Naive thymus-derived CD4-positive, alpha-beta T cell (primary cell): ENCODE measurements at regions not wholly inside any gene's neighbourhood (a gene's known extent, or its start where the extent isn't known, plus 50 kb on each side); places are given as distances from the start of the nearest gene placed in this dataset.

ENCODE experiments used
- ATAC-seq: fragments of 150-1000 bp; cut with Tn5 transposase; 2 replicates; pipeline ENCODE4 v1.10.0; 2021; ENCODE audit warnings: mild to moderate bottlenecking, moderate library complexity
- CTCF ChIA-PET: fragments of 350-600 bp; sonication (Branson Sonifier 250); formaldehyde crosslinking; loops from one replicate; lab custom pipeline; 2021; ENCODE audit warnings: antibody characterized with exemption; lab: Charles Lee
- POLR2A ChIA-PET: fragments of 350-600 bp; sonication (Branson Sonifier 250); formaldehyde crosslinking; loops from one replicate; lab custom pipeline; 2021; ENCODE audit warnings: antibody characterized with exemption, inconsistent platforms; lab: Charles Lee
- DNase-seq, 9 donors: peaks; one replicate each; pipeline versions ENCODE4 v3.0.0 to v3.0.0-alpha.2; 2020 to 2022; ENCODE audit warnings: mixed read lengths in 1 of 9
- H3K27ac ChIP-seq: one replicate; pipeline ENCODE4 v1.7.0; 2013; ENCODE audit warnings: mild to moderate bottlenecking, low read depth, low read length, moderate library complexity
- H3K27me3 ChIP-seq, 2 donors: one replicate each; pipeline ENCODE4 v1.7.0; 2013; ENCODE audit warnings: low read length in 2 of 2, mild to moderate bottlenecking in 2 of 2, moderate library complexity in 2 of 2; ENCODE audit not compliant: control insufficient read depth in 2 of 2, insufficient read depth in 2 of 2
- H3K36me3 ChIP-seq, 3 experiments: 1 replicate in 2 of 3; 2 replicates in 1 of 3; pipeline ENCODE4 v1.7.0; 2013; ENCODE audit warnings: low read length in 3 of 3, mild to moderate bottlenecking in 3 of 3, moderate library complexity in 1 of 3; ENCODE audit not compliant: insufficient read depth in 3 of 3, control insufficient read depth in 2 of 3
- H3K4me1 ChIP-seq, 2 donors: one replicate each; pipeline ENCODE4 v1.7.0; 2013; ENCODE audit warnings: low read length in 2 of 2, mild to moderate bottlenecking in 2 of 2, moderate library complexity in 1 of 2; ENCODE audit not compliant: control insufficient read depth in 2 of 2, insufficient read depth in 2 of 2
- H3K4me3 ChIP-seq: 2 replicates; pipeline ENCODE4 v1.7.0; 2013; ENCODE audit warnings: mild to moderate bottlenecking, low read length
- H3K9me3 ChIP-seq, 3 experiments: 1 replicate in 2 of 3; 2 replicates in 1 of 3; pipeline ENCODE4 v1.7.0; 2013; ENCODE audit warnings: low read length in 3 of 3; ENCODE audit not compliant: control insufficient read depth in 2 of 3
- H3K27ac Mint-ChIP-seq, 9 donors: one replicate each; pipeline ENCODE4 v1.8.0; 2020 to 2022; ENCODE audit warnings: mixed read lengths in 9 of 9, mild to moderate bottlenecking in 8 of 9, moderate library complexity in 5 of 9, inconsistent platforms in 2 of 9
- H3K27me3 Mint-ChIP-seq, 5 donors: one replicate each; pipeline ENCODE4 v1.8.0; 2021 to 2022; ENCODE audit warnings: mixed read lengths in 5 of 5, mild to moderate bottlenecking in 1 of 5
- H3K36me3 Mint-ChIP-seq, 5 donors: one replicate each; pipeline ENCODE4 v1.8.0; 2020 to 2022; ENCODE audit warnings: mixed read lengths in 5 of 5, mild to moderate bottlenecking in 3 of 5, inconsistent platforms in 1 of 5
- H3K4me1 Mint-ChIP-seq, 7 donors: one replicate each; pipeline ENCODE4 v1.8.0; 2020 to 2022; ENCODE audit warnings: mixed read lengths in 7 of 7, mild to moderate bottlenecking in 3 of 7, inconsistent platforms in 1 of 7
- H3K4me3 Mint-ChIP-seq, 10 donors: one replicate each; pipeline ENCODE4 v1.8.0; 2020 to 2022; ENCODE audit warnings: mild to moderate bottlenecking in 10 of 10, mixed read lengths in 10 of 10, moderate library complexity in 6 of 10, inconsistent platforms in 2 of 10
- H3K9me3 Mint-ChIP-seq, 11 donors: one replicate each; pipeline ENCODE4 v1.8.0; 2020 to 2022; ENCODE audit warnings: mixed read lengths in 11 of 11, mild to moderate bottlenecking in 4 of 11, inconsistent platforms in 1 of 11, moderate library complexity in 1 of 11
- intact Hi-C, 2 donors: fragments of 100-400 bp; cut with micrococcal nuclease; formaldehyde crosslinking; loops; one replicate each; pipeline ENCODE4 v1.15.1; 2023

GRCh38 chr2:4515871-4516761 is 812.7 kb downstream of the DCDC2C start:
- Histone ChIP-seq H3K9me3 (no peaks in the 10 kb centered on the region), H3K27me3 (no peaks in the 10 kb centered on the region), H3K4me3 (no peak overlapping the region), H3K4me1 (no peaks in the 10 kb centered on the region), H3K27ac (no peak overlapping the region), H3K36me3 (no peaks in the 10 kb centered on the region)
- Mint-ChIP-seq H3K4me3 (no peak overlapping the region), H3K4me1 (no peaks in the 10 kb centered on the region), H3K9me3 (peaks cover 0 to 19% (median 9%) of the 10 kb centered on the region in 11 donors), H3K27ac (no peak overlapping the region), H3K36me3 (peaks cover 0 to 3% (median 0%) of the 10 kb centered on the region in 5 donors), H3K27me3 (no peaks in the 10 kb centered on the region)
- CTCF ChIA-PET: no interaction called here
- POLR2A ChIA-PET: no interaction called here
- no peak for ATAC-seq
- intact Hi-C loops: no loop called here
- DNase-seq: no peak

DNA sequence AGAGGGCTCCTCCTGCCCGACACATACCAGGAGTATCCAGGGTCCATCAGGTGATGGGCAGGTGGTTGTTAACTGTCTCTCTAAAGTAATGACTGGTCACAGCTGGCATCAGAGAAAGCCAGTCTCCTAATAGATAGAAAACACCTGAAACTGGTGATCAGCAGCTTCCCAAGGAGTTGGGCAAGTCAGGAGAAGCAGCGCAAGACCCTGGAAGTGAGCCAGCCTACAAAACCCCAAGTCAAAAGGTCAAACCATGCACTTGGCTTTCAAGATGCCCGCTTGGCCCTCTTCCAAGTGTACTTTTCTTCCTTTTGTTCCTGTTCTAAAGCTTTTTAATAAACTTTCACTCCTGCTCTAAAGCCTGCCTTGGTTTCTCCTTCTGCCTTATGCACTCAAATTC is 815.2 kb downstream of the DCDC2C start:
- Histone ChIP-seq H3K27me3 (no peaks in the 10 kb centered on the region), H3K4me1 (no peaks in the 10 kb centered on the region), H3K36me3 (no peaks in the 10 kb centered on the region), H3K4me3 (no peak overlapping the region), H3K27ac (no peak overlapping the region), H3K9me3 (no peaks in the 10 kb centered on the region)
- Mint-ChIP-seq H3K27me3 (no peaks in the 10 kb centered on the region), H3K9me3 (peaks cover 0 to 11% (median 6%) of the 10 kb centered on the region in 11 donors), H3K27ac (no peak overlapping the region), H3K4me1 (no peaks in the 10 kb centered on the region), H3K36me3 (no peaks in the 10 kb centered on the region), H3K4me3 (no peak overlapping the region)
- no peak for ATAC-seq
- DNase-seq: no peak
- intact Hi-C loops: no loop called here
- CTCF ChIA-PET: no interaction called here
- POLR2A ChIA-PET: no interaction called here

DNA sequence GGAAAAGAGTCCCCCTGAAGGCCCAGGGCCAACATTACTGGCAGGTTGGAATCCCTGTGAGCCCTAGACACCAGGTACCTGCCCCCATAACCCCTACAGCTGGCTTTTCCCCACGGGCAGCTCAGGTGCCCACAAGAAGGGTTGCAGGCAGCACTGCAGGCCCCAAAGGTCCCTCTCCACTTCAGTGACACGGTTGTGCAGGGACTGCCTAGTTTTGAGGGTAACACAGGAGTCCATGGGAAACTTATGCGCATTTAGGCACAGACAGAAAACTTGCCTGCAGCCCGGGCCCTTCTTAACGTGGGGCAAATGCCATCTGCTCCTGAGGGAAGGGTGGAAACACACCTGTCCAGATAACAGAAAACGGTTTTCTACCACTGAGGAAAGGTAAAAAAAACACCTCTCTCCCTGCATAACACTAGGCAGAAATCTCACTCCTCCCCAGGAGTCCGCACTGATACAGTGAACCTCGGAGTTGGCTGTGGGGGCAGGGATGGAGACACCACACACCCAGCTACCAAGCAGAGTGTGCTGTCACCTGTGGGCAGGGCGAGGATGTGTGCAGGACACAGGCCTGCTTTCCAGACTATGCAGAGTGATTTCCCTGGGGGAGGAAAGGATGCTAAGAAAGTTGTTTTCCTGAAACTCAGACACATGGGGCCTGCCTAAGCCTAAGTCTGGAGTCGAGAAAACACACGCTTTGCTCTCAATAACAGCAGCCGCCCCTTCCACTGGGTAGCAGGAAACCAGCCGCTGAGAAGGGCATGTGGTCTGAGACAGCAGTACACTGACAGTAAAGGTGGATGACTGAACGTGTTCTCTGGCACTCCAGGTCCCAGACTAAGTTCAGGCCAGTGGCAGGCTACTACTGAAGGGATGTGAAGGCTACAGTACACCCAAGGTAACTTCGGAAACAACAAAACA is 819.4 kb downstream of the DCDC2C start:
- Histone ChIP-seq H3K9me3 (no peaks in the 10 kb centered on the region), H3K27me3 (no peaks in the 10 kb centered on the region), H3K4me1 (no peaks in the 10 kb centered on the region), H3K4me3 (no peak overlapping the region), H3K27ac (no peak overlapping the region), H3K36me3 (no peaks in the 10 kb centered on the region)
- intact Hi-C loops: no loop called here
- H3K27ac Mint-ChIP-seq: no peak overlapping the region
- CTCF ChIA-PET: no interaction called here
- no peaks in the 10 kb centered on the region for H3K27me3 Mint-ChIP-seq
- POLR2A ChIA-PET: no interaction called here
- H3K4me3 Mint-ChIP-seq: no peak overlapping the region
- ATAC-seq (no peak), DNase-seq (no peak)
- peaks cover 0 to 7% (median 4%) of the 10 kb centered on the region in 11 donors for H3K9me3 Mint-ChIP-seq
- no peaks in the 10 kb centered on the region for H3K36me3 Mint-ChIP-seq
- no peaks in the 10 kb centered on the region for H3K4me1 Mint-ChIP-seq

DNA sequence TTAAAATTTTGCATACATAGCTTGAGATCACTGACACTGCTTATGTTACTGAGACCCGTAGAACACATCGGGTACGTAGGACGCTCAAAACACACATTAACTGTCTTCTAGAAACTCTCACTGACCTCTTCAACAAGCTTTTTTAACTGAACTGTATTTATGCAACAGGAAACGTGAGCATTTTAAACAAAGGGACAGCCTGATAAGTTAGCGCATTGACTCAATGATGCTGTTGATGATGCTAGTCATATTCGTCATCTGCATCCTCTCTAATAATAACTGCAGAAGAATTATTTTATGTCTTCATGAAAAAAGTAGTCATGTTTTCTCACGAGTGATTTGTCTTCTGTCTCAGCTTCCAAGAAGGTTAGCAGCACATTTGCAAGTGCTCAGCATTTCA is 824.0 kb downstream of the DCDC2C start:
- H3K9me3 Mint-ChIP-seq: peaks cover 0 to 9% (median 5%) of the 10 kb centered on the region in 11 donors
- ATAC-seq (no peak), DNase-seq (no peak)
- H3K27me3 Mint-ChIP-seq: no peaks in the 10 kb centered on the region
- H3K27ac Mint-ChIP-seq: no peak overlapping the region
- H3K4me1 Mint-ChIP-seq: no peaks in the 10 kb centered on the region
- H3K4me3 Mint-ChIP-seq: no peak overlapping the region
- POLR2A ChIA-PET: no interaction called here
- H3K27me3 ChIP-seq: no peaks in the 10 kb centered on the region
- H3K36me3 ChIP-seq: no peaks in the 10 kb centered on the region
- H3K4me3 ChIP-seq: no peak overlapping the region
- intact Hi-C loops: no loop called here
- H3K36me3 Mint-ChIP-seq: no peaks in the 10 kb centered on the region
- H3K27ac ChIP-seq: no peak overlapping the region
- no peaks in the 10 kb centered on the region for H3K4me1 ChIP-seq
- CTCF ChIA-PET: no interaction called here
- no peaks in the 10 kb centered on the region for H3K9me3 ChIP-seq

DNA sequence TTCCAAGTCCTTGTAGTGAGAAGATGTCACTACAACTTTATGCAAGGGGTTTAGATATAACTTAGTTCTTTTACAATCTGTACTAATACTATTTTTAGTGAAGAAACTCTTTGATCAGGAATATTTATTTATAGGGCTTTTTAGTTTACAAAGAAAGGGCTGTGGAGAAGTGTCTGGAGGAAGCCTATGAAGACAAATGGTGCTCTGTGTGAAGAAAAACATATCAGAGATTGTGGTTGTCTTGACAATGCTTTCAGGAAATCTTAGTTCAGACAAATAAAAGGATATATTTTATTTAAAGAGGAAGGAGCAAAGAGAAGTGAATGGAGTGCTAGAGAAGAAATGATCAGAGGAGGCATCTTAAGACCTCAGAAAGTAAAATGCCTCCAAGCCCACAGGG is 824.9 kb downstream of the DCDC2C start:
- H3K36me3 Mint-ChIP-seq: no peaks in the 10 kb centered on the region

DNA sequence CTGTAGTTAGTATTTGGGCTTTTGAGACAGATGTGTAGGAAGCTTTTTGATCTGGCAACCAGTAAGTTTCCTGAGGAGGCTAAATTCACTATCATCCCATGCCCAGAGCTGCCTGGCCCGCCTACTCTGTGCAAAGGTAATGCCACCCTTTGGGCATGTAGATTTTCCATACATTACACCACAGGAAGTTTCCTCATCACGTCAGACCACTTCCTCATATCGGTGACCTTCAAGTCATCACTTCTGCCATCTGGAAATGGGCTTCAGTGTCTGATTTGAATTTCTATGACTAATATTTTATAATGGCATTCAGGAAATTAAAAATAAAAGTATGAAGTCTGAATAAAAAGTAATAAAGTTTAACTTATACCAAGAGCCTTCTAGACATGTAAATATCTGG is 825.4 kb downstream of the DCDC2C start:
- H3K4me3 ChIP-seq: no peak overlapping the region
- Mint-ChIP-seq H3K4me1 (no peaks in the 10 kb centered on the region), H3K9me3 (peaks cover 0 to 10% (median 5%) of the 10 kb centered on the region in 11 donors), H3K27ac (no peak overlapping the region), H3K4me3 (no peak overlapping the region), H3K36me3 (no peaks in the 10 kb centered on the region), H3K27me3 (no peaks in the 10 kb centered on the region)
- no peak overlapping the region for H3K27ac ChIP-seq
- intact Hi-C loops: no loop called here
- ChIA-PET CTCF (no interaction called here), POLR2A (no interaction called here)
- H3K36me3 ChIP-seq: no peaks in the 10 kb centered on the region
- no peaks in the 10 kb centered on the region for H3K4me1 ChIP-seq
- DNase-seq (no peak), ATAC-seq (no peak)
- no peaks in the 10 kb centered on the region for H3K27me3 ChIP-seq
- H3K9me3 ChIP-seq: no peaks in the 10 kb centered on the region

More for the DNA sequence above, 824.9 kb downstream of the DCDC2C start:
- Histone ChIP-seq H3K36me3 (no peaks in the 10 kb centered on the region), H3K4me3 (no peak overlapping the region), H3K27me3 (no peaks in the 10 kb centered on the region), H3K4me1 (no peaks in the 10 kb centered on the region), H3K27ac (no peak overlapping the region), H3K9me3 (no peaks in the 10 kb centered on the region)
- DNase-seq (no peak), ATAC-seq (no peak)
- ChIA-PET POLR2A (no interaction called here), CTCF (no interaction called here)
- Mint-ChIP-seq H3K4me3 (no peak overlapping the region), H3K27me3 (no peaks in the 10 kb centered on the region), H3K4me1 (no peaks in the 10 kb centered on the region), H3K9me3 (peaks cover 0 to 10% (median 5%) of the 10 kb centered on the region in 11 donors), H3K27ac (no peak overlapping the region)
- intact Hi-C loops: no loop called here
